HG02759 (cell line): ENCODE measurements at regions not wholly inside any gene's neighbourhood (a gene's known extent, or its start where the extent isn't known, plus 50 kb on each side); places are given as distances from the start of the nearest gene placed in this dataset.

ENCODE experiments used
- ATAC-seq: cut with Tn5 transposase; IDR thresholded peaks from one replicate; pipeline ENCODE4 v1.9.1; 2021; ENCODE audit warnings: mild to moderate bottlenecking, moderate library complexity; ENCODE audit not compliant: unreplicated experiment

DNA sequence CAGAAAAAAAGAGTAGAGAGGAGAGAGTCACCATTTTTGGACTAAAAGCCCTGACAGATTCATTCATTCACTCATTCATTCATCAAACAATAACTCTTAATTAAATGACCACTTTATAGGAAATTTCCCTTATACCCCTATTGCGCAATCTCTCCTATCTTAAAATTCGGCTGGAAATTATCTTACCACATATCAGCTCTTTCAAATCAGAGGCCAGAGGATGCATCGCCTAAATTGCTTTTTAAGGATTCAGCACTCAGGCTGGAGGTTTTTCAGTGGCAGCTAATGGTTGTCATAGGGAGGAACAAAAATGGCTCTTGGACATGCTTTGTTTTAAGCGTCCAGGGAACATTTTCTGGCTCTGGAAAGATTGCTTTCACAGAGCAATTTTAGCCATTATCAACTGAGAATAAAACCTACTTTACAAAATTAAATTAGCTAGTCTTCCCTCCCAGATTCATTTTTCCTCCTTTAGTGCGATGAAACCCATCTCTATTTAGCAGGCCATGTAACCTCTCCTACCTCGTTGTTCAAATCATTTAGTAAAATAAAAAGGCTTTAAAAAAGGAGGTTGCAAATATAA is 115.2 kb downstream of the OLFM4 start:
- ATAC-seq: no peak

DNA sequence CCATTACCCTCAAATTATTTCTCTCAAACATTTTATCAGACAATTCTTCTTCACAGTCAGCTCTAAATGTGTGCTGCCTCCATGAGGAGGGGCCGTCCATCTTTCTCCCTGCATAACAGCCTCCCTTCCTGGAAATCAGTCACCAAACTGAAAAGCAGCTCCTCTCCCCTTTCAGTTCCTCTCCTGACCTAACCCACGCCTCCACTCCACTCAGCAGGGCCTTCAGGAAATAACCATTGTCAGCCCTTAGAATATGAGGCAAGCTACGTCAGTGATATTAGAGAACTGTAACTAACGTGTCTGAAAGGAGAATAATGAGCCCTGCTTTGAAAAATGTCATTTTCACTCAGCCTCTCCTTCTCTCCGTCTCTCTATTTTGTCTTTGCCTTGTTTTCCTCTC is 116.2 kb downstream of the OLFM4 start:
- ATAC-seq: no peak

DNA sequence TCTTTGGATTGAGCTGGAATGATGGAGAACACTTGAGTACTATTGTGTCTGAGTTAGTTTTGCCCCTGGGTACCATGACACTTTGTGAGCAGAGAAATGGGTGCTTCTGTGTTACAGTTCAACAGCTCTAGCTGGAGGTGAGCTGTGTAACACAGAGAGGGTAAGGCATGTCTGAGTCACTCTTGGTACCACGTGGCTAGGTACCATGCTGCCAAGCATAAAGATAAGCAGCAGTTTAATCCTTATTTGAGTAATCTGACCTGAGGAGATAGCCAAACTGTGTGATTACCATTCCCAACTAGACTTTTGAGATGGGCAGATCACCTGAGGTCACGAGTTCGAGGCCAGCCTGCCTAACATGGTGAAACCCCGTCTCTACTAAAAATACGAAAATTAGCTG is 122.0 kb downstream of the OLFM4 start:
- no peak for ATAC-seq

DNA sequence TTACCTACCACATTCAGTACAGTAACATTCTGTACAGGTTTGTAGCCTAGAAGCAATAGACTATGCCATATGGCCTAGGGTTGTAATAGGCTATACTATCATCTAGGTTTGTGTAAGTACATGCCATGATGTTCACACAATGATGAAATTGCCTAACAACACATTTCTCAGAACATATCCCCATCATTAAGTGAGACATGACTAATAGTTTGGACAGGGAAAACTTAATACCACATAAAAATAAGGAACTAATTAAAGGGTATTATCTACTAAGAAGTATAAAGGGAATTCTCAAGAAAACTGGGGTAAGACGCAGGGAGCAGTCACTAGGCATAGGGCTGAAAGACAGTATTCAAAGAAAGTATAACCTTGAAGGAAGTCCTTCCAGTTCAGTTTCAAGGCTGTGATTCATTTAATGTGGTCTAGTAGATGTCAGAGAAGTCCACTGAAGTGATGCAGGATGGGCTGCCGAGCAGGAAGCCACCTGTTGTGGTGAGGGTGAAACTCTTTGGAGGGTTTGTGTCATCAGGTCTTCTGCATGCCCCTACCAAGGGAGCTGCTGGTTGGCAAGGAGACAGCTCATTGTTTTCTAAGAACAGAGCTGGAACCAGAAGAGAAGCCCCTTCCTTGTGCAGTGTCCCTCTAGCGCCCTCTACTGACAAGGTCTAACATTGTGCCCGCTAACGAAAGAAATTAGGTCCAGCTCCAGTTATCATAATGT is 122.9 kb downstream of the OLFM4 start:
- ATAC-seq: peak; percentile 98

DNA sequence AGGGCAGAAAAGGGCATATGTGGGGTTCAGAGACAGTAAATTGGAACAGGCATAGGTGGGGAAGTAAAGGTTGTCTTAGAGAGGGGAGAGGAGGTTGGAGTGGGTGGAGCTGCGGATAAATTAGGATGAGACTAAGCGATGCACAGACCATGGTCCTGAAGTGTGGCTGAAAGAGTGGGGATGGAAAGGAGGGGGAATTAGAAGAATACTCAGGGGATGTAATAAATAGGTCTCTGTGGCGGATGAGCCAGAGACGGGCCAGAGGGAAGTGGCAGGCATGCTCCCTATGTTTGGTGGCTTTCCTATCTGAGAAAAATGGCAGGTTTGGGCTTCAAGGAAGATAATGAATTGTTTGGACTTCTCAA is 123.4 kb downstream of the OLFM4 start:
- ATAC-seq: peak; percentile 3

DNA sequence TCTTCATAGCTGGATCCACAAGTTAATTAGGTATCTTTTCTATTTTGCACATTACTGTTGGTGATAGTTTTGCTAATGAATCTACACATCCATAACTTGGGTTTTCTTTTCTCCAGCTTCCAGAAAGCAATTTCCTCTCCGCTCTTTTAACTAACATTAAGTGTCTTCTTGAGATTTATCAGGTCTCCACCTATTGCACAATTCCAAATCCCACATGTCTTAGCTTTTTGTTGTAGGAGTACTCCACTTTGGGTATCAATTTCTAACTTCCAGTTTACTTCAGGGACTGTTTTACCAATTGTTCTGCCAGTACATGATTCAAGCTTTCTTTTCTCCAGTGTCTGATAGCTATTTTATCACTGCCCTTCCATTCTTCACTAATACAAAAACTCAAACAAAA is 129.6 kb downstream of the OLFM4 start:
- ATAC-seq: no peak

DNA sequence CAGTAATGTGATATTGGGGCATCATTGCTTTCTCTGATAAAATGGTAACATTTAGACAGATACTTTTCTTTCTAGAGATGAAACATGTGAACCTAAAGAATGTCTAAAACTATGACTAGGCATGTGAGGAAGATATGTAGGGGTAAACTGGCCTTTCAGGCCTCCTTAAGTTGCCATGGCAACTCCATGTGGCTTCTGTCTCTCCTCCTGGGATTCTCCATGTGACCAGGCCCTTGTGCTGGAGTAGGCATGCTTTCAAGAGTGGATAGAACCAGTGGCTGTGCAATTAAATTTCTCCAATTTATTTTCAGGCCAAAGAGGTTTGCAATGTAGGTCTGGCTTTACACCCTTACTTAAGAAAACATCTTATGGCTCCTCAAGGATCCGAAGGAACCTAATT is 130.8 kb downstream of the OLFM4 start:
- ATAC-seq: no peak

DNA sequence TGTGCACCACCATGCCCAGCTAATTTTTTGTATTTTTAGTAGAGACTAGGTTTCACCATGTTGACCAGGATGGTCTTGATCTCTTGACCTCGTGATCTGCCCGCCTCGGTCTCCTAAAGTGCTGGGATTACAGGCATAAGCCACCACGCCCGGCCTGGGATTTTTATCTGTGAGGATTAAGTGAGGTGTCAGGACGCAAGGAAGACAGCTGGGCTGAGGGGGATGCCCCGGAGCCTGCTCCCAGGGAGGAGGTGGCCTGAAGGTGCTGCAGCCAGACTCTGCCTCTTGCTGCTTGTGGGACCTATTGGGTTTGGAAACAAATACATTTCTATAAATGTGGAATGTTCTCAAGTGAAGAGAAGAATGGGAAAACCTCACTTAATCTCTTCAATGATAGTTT is 131.6 kb downstream of the OLFM4 start:
- ATAC-seq: no peak

DNA sequence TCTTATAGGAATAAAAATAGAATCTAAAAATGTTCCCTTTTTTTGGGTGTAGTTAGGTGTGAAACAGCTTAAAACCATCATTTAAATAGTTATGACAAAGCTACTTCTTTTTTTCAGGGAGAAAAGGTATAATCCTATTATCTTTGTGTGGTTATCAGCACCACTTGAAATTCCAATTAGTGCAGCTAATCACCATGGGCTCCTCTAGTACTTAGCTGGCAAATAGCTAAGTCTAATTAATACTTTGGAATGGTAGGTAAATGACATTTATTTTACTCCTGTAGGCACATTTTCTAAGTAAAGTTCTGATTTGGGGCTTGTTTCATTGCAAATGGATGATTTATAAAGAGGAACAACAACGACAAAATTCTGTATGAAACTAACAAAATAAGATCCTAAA is 132.6 kb downstream of the OLFM4 start:
- no peak for ATAC-seq

DNA sequence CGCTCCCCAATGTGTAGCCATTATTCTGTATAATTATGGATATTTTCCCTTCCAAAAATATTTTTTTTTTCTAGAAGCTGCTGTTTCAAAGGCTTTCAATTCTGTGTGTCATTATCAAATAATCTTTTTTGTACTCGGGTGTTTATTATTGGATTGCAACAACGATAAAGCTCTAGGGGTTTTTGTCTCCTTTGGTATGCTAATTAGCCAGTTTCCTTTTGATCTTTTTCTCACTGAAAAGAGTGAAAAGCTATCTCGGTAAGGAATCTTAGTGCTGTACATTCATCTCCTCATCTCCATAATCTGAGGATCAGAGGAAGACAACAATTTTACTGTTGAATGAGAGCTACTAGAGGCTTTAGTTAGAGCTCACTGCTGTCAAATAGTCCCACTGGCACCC is 136.6 kb downstream of the OLFM4 start:
- no peak for ATAC-seq

DNA sequence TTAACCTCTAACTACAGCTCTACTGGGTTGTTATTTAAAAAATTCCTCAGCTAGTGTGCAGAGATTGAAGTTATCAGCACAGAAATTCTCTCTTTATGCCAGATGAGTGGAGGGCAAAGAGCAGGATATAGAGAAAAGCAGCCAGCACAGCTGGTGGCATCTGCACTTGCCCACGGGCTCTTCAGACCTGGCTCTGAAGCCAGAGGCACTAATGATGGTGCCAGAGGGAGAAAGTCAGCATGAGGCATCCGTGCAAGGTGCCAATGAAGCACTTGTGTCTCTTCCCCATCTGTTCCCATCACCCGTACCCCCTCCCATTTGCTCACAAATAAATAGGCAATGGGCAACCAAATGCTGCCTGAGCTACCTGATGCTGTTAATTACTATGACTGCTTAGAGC is 138.9 kb downstream of the OLFM4 start:
- ATAC-seq: no peak

DNA sequence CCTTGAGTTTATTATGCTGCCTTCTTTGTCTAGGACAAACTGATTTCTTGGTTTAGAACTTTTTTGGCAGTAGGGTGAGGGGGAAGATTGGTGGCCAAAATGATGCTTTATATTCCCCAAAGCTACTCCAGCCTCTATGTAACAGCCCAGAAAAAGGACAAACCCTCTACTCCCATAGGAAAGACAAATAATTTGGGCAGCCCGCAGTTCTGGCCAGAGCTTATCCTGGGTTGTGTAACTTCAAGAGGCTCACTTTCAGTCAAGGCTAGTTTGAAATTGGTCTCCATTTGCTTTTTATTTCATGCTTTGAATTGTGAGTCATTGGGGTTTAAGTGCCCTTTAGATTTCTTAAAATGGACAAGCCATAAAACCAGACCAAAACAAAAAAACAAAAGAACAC is 142.3 kb downstream of the OLFM4 start:
- no peak for ATAC-seq

DNA sequence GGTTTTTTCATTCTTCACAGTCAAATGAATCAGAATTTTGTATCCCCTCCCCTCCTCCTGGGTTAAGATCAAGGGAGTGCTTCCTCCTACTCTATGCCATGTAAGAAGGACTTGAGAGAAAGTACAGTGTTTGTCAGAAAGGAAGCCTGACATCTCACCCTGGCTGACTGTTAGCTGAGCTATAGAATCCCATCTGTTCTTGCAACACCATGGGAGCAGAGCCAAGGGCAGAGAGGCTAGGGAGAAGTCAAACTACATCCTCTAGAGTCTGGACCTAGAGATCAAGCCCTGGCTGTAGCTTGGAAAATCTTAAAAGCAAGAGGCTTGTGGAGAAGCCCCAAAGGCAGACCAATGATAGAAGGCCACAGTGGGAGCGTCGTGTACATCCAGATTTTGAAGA is 145.9 kb downstream of the OLFM4 start:
- ATAC-seq: no peak

DNA sequence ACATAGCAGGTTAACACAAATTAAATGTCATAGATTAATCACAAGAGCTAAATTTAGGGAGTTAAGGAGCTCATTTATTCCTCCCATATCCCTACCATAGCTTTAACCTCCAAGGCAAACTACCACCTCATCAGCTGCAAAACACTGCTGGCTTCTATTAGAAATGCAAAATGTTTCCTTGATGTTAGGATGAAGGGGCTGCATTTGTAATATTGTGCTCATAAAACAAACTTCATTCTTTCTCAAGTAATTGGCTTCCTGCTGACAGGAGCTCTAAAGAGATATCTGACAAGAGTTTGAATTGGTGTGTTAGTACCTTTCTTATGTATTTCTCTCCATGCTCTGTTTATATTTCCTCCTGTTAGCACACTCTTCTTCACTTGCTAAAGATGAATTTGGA is 152.1 kb downstream of the OLFM4 start:
- ATAC-seq: no peak

DNA sequence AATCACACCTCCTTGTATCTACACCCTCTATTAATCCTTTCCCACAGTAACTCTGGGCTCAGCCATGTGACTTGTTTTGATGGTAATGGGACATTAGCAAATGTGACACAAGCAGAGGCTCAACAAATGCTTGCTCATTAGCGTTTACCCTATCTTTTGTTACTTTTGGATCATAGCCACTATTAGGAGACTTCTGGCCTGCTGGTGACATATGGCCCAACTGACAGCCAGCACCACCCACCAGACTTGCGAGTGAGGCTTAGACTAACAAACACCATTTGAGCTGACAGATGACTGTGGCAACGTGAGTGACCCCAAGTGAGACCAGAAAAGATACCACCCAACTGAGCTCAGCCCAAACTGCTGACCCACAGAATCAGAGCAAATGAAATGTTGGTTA is 154.1 kb downstream of the OLFM4 start:
- ATAC-seq: no peak

DNA sequence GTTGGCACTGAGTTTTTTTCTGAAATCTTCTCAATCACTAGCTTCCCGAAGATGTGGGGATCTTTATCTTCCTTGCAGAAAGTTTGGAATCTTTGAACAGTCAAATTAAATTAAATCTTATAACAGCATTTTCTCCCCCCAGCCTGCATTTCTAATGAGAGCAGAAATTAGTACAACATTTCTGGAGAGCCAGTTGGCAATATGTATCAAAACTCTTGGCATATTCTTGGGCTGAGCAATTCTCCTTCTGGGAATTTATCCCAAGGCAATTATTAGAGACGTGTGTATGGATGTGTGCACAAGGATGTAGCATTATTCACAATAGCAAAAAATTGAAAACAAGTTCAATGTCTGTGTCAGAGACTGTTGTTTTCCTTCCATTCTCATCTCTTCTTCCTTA is 159.5 kb downstream of the OLFM4 start:
- ATAC-seq: no peak

DNA sequence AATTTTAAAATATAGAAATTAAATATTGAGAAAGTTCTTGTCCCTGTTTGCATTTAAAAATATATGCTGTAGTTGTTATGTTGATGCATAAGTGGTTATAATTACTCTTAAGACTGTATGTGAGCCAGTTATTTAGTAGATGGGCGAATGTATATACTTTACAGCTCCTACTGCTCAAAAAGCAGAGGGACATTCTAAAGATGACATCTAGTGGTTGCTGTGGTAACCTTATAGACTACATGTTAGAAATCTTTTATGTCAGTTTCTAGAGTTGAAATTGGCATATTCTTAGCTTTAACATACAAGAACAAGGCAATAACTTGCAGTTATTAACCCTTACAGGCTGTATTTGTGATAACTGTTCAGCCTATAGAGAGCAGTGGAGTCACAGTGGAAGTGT is 160.5 kb downstream of the OLFM4 start:
- no peak for ATAC-seq

DNA sequence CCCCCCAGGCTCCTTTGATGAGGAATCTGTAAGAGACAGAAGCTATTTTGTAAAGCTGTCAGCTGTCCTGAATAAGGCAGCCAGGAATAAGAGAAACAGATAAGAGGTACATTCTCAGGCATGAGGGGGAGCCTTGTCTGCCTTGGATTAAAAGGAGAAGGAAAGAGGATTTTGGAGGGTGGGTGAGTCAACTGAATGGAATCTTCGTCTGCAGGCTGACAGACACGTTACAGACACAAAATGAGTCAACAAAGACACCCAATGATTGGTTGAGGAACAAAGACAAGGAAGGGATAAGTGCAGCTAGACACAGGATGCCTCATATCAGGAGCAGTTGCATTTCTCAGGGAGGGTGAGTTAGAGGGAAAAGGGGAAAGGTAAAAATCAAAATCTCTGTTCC is 162.5 kb downstream of the OLFM4 start:
- no peak for ATAC-seq

DNA sequence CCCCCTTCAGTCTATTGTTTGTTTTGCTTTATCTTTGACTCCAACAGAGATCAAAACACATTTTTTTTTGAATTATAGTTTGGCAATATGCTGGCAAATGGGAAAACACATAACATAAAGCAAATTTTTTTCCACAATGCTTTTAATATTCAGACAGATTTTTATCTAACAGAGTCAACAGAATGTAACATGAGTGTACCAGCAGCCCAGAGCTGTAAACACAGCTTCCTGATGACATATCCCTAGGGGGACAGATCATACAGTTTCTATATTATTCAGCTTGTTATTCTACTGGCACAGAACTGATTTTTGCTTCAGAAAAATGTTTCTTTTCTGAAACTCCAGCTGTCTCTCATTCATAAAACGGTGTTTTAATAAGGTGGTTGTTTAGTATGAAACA is 168.8 kb downstream of the OLFM4 start:
- no peak for ATAC-seq

DNA sequence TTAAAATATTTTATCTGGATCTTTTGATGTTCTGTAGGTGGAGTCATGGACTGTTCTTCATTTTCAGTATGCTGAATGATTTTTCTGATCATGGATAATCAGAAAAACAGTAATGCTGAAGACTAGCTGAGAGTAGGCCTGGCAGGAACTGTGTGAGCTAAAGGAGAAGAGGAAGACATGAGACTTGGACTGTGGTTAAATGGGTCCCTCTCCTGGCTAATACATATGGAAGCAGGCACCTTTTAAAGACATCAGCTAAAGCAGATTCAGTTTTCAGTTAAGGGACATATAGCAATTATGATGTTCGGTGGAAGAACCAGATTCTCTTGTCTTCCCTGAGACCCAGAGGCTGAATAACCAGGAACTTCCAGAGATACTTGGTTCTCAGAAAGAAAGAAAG is 169.4 kb downstream of the OLFM4 start:
- ATAC-seq: no peak

DNA sequence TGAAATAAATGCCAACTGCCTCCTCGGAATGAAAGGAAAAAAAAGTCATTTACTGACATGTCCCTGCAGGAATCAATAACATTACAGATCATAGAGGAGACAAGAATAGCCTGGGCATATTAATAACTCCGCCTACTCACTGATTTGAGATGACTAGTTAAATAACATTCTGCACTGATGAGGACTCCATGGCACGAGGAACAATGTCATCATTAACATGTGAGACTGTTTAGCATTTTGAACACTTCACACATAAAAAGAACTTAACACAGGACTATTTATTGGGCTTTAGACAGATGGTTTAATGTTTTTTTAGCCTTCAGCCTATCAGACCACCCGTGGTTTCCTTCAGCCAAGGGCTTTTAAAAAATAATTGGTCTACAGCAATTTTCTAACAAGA is 170.1 kb downstream of the OLFM4 start:
- no peak for ATAC-seq

DNA sequence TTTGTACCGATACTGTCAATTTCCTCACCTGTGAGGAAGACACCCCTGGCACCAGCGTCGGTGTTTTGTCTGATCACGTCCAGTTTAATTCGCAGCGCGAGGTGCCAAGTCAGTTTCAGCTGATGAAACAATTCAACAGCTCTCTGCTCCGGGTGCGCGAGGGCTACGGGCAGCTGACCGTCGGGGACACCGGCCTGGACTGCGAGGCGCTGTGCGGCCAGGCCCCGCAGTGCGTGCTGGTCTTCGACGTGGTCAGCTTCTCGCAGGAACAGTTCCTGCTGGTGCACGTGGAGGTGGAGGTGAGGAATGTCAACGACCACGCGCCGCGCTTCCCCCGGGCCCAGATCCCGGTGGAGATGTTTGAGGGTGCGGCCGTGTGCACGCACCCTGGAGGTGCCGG is 171.5 kb downstream of the OLFM4 start:
- ATAC-seq: no peak
